GM10266 (cell line): ENCODE measurements at regions not wholly inside any gene's neighbourhood (a gene's known extent, or its start where the extent isn't known, plus 50 kb on each side); places are given as distances from the start of the nearest gene placed in this dataset.

Experiments used
- DNase-seq: peaks from one replicate; pipeline ENCODE4 v3.0.0; 2012; ENCODE audit errors: extremely low spot score
- TF ChIP-seq, protein P1 (sequence below): IDR thresholded peaks from 2 replicates; pipeline ENCODE4 v1.5.1; 2012; ENCODE audit warnings: mild to moderate bottlenecking, low read depth; ENCODE audit not compliant: control insufficient read depth, insufficient read depth; ENCODE audit errors: missing control alignments

- TF ChIP-seq, protein P1, sequence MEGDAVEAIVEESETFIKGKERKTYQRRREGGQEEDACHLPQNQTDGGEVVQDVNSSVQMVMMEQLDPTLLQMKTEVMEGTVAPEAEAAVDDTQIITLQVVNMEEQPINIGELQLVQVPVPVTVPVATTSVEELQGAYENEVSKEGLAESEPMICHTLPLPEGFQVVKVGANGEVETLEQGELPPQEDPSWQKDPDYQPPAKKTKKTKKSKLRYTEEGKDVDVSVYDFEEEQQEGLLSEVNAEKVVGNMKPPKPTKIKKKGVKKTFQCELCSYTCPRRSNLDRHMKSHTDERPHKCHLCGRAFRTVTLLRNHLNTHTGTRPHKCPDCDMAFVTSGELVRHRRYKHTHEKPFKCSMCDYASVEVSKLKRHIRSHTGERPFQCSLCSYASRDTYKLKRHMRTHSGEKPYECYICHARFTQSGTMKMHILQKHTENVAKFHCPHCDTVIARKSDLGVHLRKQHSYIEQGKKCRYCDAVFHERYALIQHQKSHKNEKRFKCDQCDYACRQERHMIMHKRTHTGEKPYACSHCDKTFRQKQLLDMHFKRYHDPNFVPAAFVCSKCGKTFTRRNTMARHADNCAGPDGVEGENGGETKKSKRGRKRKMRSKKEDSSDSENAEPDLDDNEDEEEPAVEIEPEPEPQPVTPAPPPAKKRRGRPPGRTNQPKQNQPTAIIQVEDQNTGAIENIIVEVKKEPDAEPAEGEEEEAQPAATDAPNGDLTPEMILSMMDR: no peak
- DNase-seq: no peak
Observed at GRCh38 chr1:119268879-119269278, 99.7 kb upstream of the HAO2 start.

- TF ChIP-seq, protein P1: peak; percentile 73
- peak; percentile 38 for DNase-seq
Observed at GRCh38 chr1:119275145-119276134, 93.1 kb upstream of the HAO2 start.

- no peak for DNase-seq
- TF ChIP-seq, protein P1: peak; percentile 41
Observed at GRCh38 chr1:119276558-119276957, 92.0 kb upstream of the HAO2 start.

GRCh38 chr1:119279456-119280381 lies 88.9 kb upstream of the HAO2 start:
- TF ChIP-seq, protein P1: no peak
- DNase-seq: no peak

- TF ChIP-seq, protein P1: no peak
- no peak for DNase-seq
Observed at GRCh38 chr1:119285482-119285881, 83.1 kb upstream of the HAO2 start.

GRCh38 chr1:119286587-119287181 lies 81.9 kb upstream of the HAO2 start:
- DNase-seq: peak; percentile 54
- TF ChIP-seq, protein P1: peak; percentile 64
